Breast epithelium (tissue), 4 donors: ENCODE measurements at regions not wholly inside any gene's neighbourhood (a gene's known extent, or its start where the extent isn't known, plus 50 kb on each side); places are given as distances from the start of the nearest gene placed in this dataset.

ENCODE experiments used
- DNase-seq, 2 donors: peaks; one replicate each; pipeline ENCODE4 v3.0.0-alpha.2; 2019; ENCODE audit warnings: low spot score in 2 of 2
- H3K27ac ChIP-seq, 2 donors: fragments of 200-600 bp; sonication (generic) in 1 of 2; one replicate each; pipeline ENCODE4 v1.5.1; 2016 to 2019; ENCODE audit warnings: mild to moderate bottlenecking in 1 of 2
- H3K27me3 ChIP-seq, 2 donors: fragments of 200-600 bp; sonication (generic) in 1 of 2; one replicate each; pipeline versions ENCODE4 v1.5.1 to v1.6.0; 2017 to 2019; ENCODE audit warnings: control low read depth in 1 of 2, mild to moderate bottlenecking in 1 of 2
- H3K36me3 ChIP-seq: fragments of 200-600 bp; one replicate; pipeline ENCODE4 v1.5.1; 2019
- H3K4me1 ChIP-seq, 2 donors: fragments of 200-600 bp; sonication (generic); one replicate each; pipeline ENCODE4 v1.5.1; 2016 to 2019; ENCODE audit warnings: control low read depth in 1 of 2
- H3K4me3 ChIP-seq, 3 donors: fragments of 200-600 bp; sonication (generic); 1 replicate in 2 of 3; 2 replicates in 1 of 3; pipeline ENCODE4 v1.5.1; 2016 to 2019; ENCODE audit warnings: mild to moderate bottlenecking in 3 of 3, moderate library complexity in 2 of 3
- H3K9me3 ChIP-seq, 2 donors: fragments of 200-600 bp; sonication (generic) in 1 of 2; one replicate each; pipeline ENCODE4 v1.5.1; 2016 to 2019; ENCODE audit warnings: control low read depth in 1 of 2
- CTCF ChIP-seq, 3 donors: fragments of 450-650 bp; IDR thresholded peaks; one replicate each; pipeline ENCODE4 v1.5.1; 2016 to 2017; ENCODE audit warnings: antibody characterized with exemption in 3 of 3, mild to moderate bottlenecking in 3 of 3, moderate library complexity in 3 of 3
- POLR2A ChIP-seq: fragments of 450-650 bp; IDR thresholded peaks from one replicate; pipeline ENCODE4 v1.6.1; 2016; ENCODE audit warnings: antibody characterized with exemption, mild to moderate bottlenecking, moderate library complexity
- POLR2AphosphoS5 ChIP-seq, 3 donors: sonication (generic); formaldehyde crosslinking; IDR thresholded peaks; one replicate each; pipeline ENCODE4 v1.6.1; 2017; ENCODE audit warnings: antibody characterized with exemption in 3 of 3
- intact Hi-C: fragments of 100-400 bp; cut with DNase I; formaldehyde crosslinking; loops from one replicate; pipeline ENCODE4 v1.15.1; 2023; ENCODE audit warnings: low total_unique reads

GRCh38 chr12:42701084-42701483 lies 111.5 kb upstream of the PRICKLE1 start:
- Histone ChIP-seq H3K4me1 (peaks cover 0 to 8% of the 10 kb centered on the region in 2 donors), H3K9me3 (no peaks in the 10 kb centered on the region), H3K4me3 (no peak overlapping the region), H3K27ac (no peak overlapping the region), H3K27me3 (no peaks in the 10 kb centered on the region), H3K36me3 (no peaks in the 10 kb centered on the region)
- intact Hi-C loops: no loop called here
- DNase-seq: no peak
- no peak for TF ChIP-seq POLR2AphosphoS5 (IDR thresholded peaks at IDR 0.05)
- TF ChIP-seq CTCF (IDR thresholded peaks at IDR 0.05): no peak
- no peak for TF ChIP-seq POLR2A

GRCh38 chr12:42698213-42698612 lies 108.7 kb upstream of the PRICKLE1 start:
- Histone ChIP-seq H3K36me3 (no peaks in the 10 kb centered on the region), H3K9me3 (no peaks in the 10 kb centered on the region), H3K4me1 (peaks cover 0 to 8% of the 10 kb centered on the region in 2 donors), H3K27ac (peak overlapping the region in 1 of 2 donors; percentile 85), H3K4me3 (no peak overlapping the region), H3K27me3 (no peaks in the 10 kb centered on the region)
- DNase-seq: no peak
- TF ChIP-seq POLR2AphosphoS5 (IDR thresholded peaks at IDR 0.05): peak in 2 of 3 donors; percentile 71 to 75
- no peak for TF ChIP-seq CTCF (IDR thresholded peaks at IDR 0.05)
- intact Hi-C loops: no loop called here

- Histone ChIP-seq H3K4me1 (peaks cover 0 to 8% of the 10 kb centered on the region in 2 donors), H3K9me3 (no peaks in the 10 kb centered on the region), H3K27me3 (no peaks in the 10 kb centered on the region), H3K27ac (peak overlapping the region; percentile 43 to 85), H3K4me3 (peak overlapping the region in 1 of 3 donors; percentile 37), H3K36me3 (no peaks in the 10 kb centered on the region)
- intact Hi-C loops: no loop called here
- no peak for TF ChIP-seq CTCF (IDR thresholded peaks at IDR 0.05)
- peak; percentile 47 to 95 (median 95) for TF ChIP-seq POLR2AphosphoS5 (IDR thresholded peaks at IDR 0.05)
- peak; percentile 54 to 65 for DNase-seq
Observed at GRCh38 chr12:42696406-42697149, 107.0 kb upstream of the PRICKLE1 start.

- TF ChIP-seq POLR2A (no peak), POLR2AphosphoS5 (IDR thresholded peaks at IDR 0.05) (no peak), CTCF (IDR thresholded peaks at IDR 0.05) (no peak)
- no peaks in the 10 kb centered on the region for H3K27me3 ChIP-seq
- peak overlapping the region in 1 of 2 donors; percentile 6 for H3K27ac ChIP-seq
- peaks cover 0 to 8% of the 10 kb centered on the region in 2 donors for H3K4me1 ChIP-seq
- H3K9me3 ChIP-seq: no peaks in the 10 kb centered on the region
- intact Hi-C loops: no loop called here
- DNase-seq: no peak
- H3K36me3 ChIP-seq: no peaks in the 10 kb centered on the region
- H3K4me3 ChIP-seq: no peak overlapping the region
Observed at GRCh38 chr12:42695490-42695995, 106.0 kb upstream of the PRICKLE1 start.

- Histone ChIP-seq H3K27ac (no peak overlapping the region), H3K36me3 (no peaks in the 10 kb centered on the region), H3K27me3 (no peaks in the 10 kb centered on the region), H3K4me1 (peaks cover 0 to 8% of the 10 kb centered on the region in 2 donors), H3K9me3 (no peaks in the 10 kb centered on the region), H3K4me3 (peak overlapping the region in 2 of 3 donors; percentile 39 to 61)
- DNase-seq: no peak
- intact Hi-C loops: no loop called here
- no peak for TF ChIP-seq POLR2AphosphoS5 (IDR thresholded peaks at IDR 0.05)
- no peak for TF ChIP-seq CTCF (IDR thresholded peaks at IDR 0.05)
- no peak for TF ChIP-seq POLR2A
Observed at GRCh38 chr12:42692749-42693148, 103.2 kb upstream of the PRICKLE1 start.
